IMR-90 (cell line): ENCODE measurements at regions not wholly inside any gene's neighbourhood (a gene's known extent, or its start where the extent isn't known, plus 50 kb on each side); places are given as distances from the start of the nearest gene placed in this dataset.

ENCODE experiments used
- ATAC-seq: fragments of 200-7000 bp; cut with Tn5 transposase; 2 replicates; pipeline ENCODE4 v1.9.1; 2020; ENCODE audit warnings: low read depth, mild to moderate bottlenecking, moderate library complexity
- BruUV-seq: library from RNA; stranded (reverse); fragments of 400-500 nt; replicated peaks from 2 replicates; lab custom pipeline; 2021; lab: Mats Ljungman, UMichigan
- CTCF ChIA-PET: fragments of 300-600 bp; formaldehyde crosslinking; extraction: SDS; loops from one replicate; lab custom pipeline; 2021; ENCODE audit warnings: antibody characterized with exemption; lab: Yijun Ruan, JAX
- POLR2A ChIA-PET: fragments of 300-600 bp; sonication (Branson Sonifier 250); formaldehyde crosslinking; loops from one replicate; lab custom pipeline; 2022; ENCODE audit warnings: antibody characterized with exemption; ENCODE audit not compliant: unreplicated experiment; lab: Charles Lee
- DNase-seq: peaks from one replicate; pipeline ENCODE4 v3.0.0; 2013
- H2AFZ ChIP-seq: replicated peaks from 2 replicates; pipeline ENCODE3; 2013; ENCODE audit warnings: low read length, mild to moderate bottlenecking; ENCODE audit not compliant: poor library complexity
- H2AK5ac ChIP-seq: 2 replicates; pipeline ENCODE4 v1.6.1; 2013; ENCODE audit warnings: low read depth, low read length, inconsistent platforms
- H2AK9ac ChIP-seq: replicated peaks from 2 replicates; pipeline ENCODE3; 2013; ENCODE audit warnings: mild to moderate bottlenecking, low read depth, low read length, moderate library complexity; ENCODE audit not compliant: poor library complexity
- H2BK120ac ChIP-seq: 2 replicates; pipeline ENCODE4 v1.6.1; 2013; ENCODE audit warnings: low read depth, low read length, inconsistent platforms
- H2BK15ac ChIP-seq: 3 replicates; pipeline ENCODE4 v1.6.1; 2013; ENCODE audit warnings: low read depth, low read length, inconsistent platforms
- H2BK20ac ChIP-seq: 2 replicates; pipeline ENCODE4 v1.6.1; 2013; ENCODE audit warnings: low read depth, mild to moderate bottlenecking, inconsistent platforms, low read length, moderate library complexity
- H2BK5ac ChIP-seq: 2 replicates; pipeline ENCODE4 v1.6.1; 2013; ENCODE audit warnings: mild to moderate bottlenecking, low read depth, low read length, inconsistent platforms; ENCODE audit not compliant: poor library complexity, severe bottlenecking
- H3K14ac ChIP-seq: replicated peaks from 2 replicates; pipeline ENCODE4 v1.6.1; 2013; ENCODE audit warnings: low read depth, low read length, inconsistent platforms
- H3K18ac ChIP-seq: 2 replicates; pipeline ENCODE4 v1.6.1; 2013; ENCODE audit warnings: low read depth, low read length, control low read depth
- H3K23ac ChIP-seq: 2 replicates; pipeline ENCODE4 v1.6.1; 2013; ENCODE audit warnings: low read depth, low read length, inconsistent platforms
- H3K27ac ChIP-seq: 2 replicates; pipeline ENCODE4 v1.5.1; 2013; ENCODE audit warnings: mild to moderate bottlenecking, control low read depth, low read length; ENCODE audit not compliant: insufficient read depth
- H3K27me3 ChIP-seq: 2 replicates; pipeline ENCODE4 v1.6.1; 2013; ENCODE audit warnings: low read length; ENCODE audit not compliant: control insufficient read depth, insufficient read depth
- H3K36me3 ChIP-seq: 2 replicates; pipeline ENCODE4 v1.6.1; 2013; ENCODE audit warnings: low read length, mixed read lengths; ENCODE audit not compliant: control insufficient read depth, insufficient read depth
- H3K4ac ChIP-seq: 2 replicates; pipeline ENCODE4 v1.6.1; 2013; ENCODE audit warnings: low read depth, low read length, inconsistent platforms
- H3K4me1 ChIP-seq: 2 replicates; pipeline ENCODE4 v1.6.1; 2013; ENCODE audit warnings: low read length, mixed read lengths; ENCODE audit not compliant: control insufficient read depth, insufficient read depth
- H3K4me2 ChIP-seq: 2 replicates; pipeline ENCODE4 v1.6.1; 2013; ENCODE audit warnings: low read depth, mild to moderate bottlenecking, control low read depth, low read length, moderate library complexity
- H3K4me3 ChIP-seq: 2 replicates; pipeline ENCODE4 v1.5.1; 2013; ENCODE audit warnings: low read depth, mild to moderate bottlenecking, control low read depth, low read length, moderate library complexity; ENCODE audit not compliant: insufficient read depth
- H3K56ac ChIP-seq: 2 replicates; pipeline ENCODE4 v1.6.1; 2013; ENCODE audit warnings: low read length, inconsistent platforms; ENCODE audit not compliant: insufficient read depth; ENCODE audit errors: extremely low read depth
- H3K79me1 ChIP-seq, 2 experiments: 2 replicates each; pipeline ENCODE4 v1.6.1; 2013; ENCODE audit warnings: low read length in 2 of 2, inconsistent platforms in 1 of 2, low read depth in 1 of 2
- H3K9ac ChIP-seq: 2 replicates; pipeline ENCODE4 v1.6.1; 2013; ENCODE audit warnings: low read depth, low read length, control low read depth
- H3K9me1 ChIP-seq: 2 replicates; pipeline ENCODE4 v1.6.1; 2013; ENCODE audit warnings: low read length, inconsistent platforms; ENCODE audit not compliant: insufficient read depth
- H3K9me3 ChIP-seq: 2 replicates; pipeline ENCODE4 v1.6.1; 2013; ENCODE audit warnings: low read length; ENCODE audit not compliant: control insufficient read depth, insufficient read depth
- H4K20me1 ChIP-seq: 2 replicates; pipeline ENCODE4 v1.6.1; 2013; ENCODE audit warnings: low read length, inconsistent platforms; ENCODE audit not compliant: insufficient read depth
- H4K5ac ChIP-seq: 2 replicates; pipeline ENCODE4 v1.6.1; 2013; ENCODE audit warnings: mild to moderate bottlenecking, low read depth, low read length, control low read depth
- H4K8ac ChIP-seq, 2 experiments: 2 replicates each; pipeline ENCODE4 v1.6.1; 2013; ENCODE audit warnings: low read depth in 2 of 2, low read length in 2 of 2, control low read depth in 1 of 2, inconsistent platforms in 1 of 2
- H4K91ac ChIP-seq: 2 replicates; pipeline ENCODE4 v1.6.1; 2013; ENCODE audit warnings: low read depth, low read length, inconsistent platforms; ENCODE audit not compliant: insufficient read depth
- BHLHE40 ChIP-seq: fragments of 150-350 bp; IDR thresholded peaks from 2 replicates; pipeline ENCODE4 v1.6.1; 2016; ENCODE audit warnings: mild to moderate bottlenecking, low read depth, low read length
- CEBPB ChIP-seq: IDR thresholded peaks from 2 replicates; pipeline ENCODE4 v1.6.1; 2012; ENCODE audit warnings: low read depth, low read length, improper control_type of control experiment
- CHD1 ChIP-seq: IDR thresholded peaks from 2 replicates; pipeline ENCODE4 v1.6.1; 2012; ENCODE audit warnings: low read depth, low read length, improper control_type of control experiment
- CTCF ChIP-seq: conservative IDR thresholded peaks from 2 replicates; pipeline ENCODE4 v1.5.1; 2012; ENCODE audit warnings: mild to moderate bottlenecking, low read depth, low read length, improper control_type of control experiment
- FOS ChIP-seq: fragments of 150-350 bp; IDR thresholded peaks from 2 replicates; pipeline ENCODE4 v1.6.1; 2016; ENCODE audit warnings: low read depth, low read length
- MAFK ChIP-seq: IDR thresholded peaks from 2 replicates; pipeline ENCODE4 v1.6.1; 2012; ENCODE audit warnings: low read depth, low read length, improper control_type of control experiment
- MAZ ChIP-seq: IDR thresholded peaks from 2 replicates; pipeline ENCODE4 v1.6.1; 2012; ENCODE audit warnings: low read depth, mild to moderate bottlenecking, low read length, improper control_type of control experiment, moderate library complexity, borderline replicate concordance
- MXI1 ChIP-seq: IDR thresholded peaks from 2 replicates; pipeline ENCODE4 v1.6.1; 2012; ENCODE audit warnings: low read depth, mild to moderate bottlenecking, low read length, moderate library complexity, borderline replicate concordance
- NFE2L2 ChIP-seq: fragments of 150-350 bp; IDR thresholded peaks from 2 replicates; pipeline ENCODE4 v1.6.1; 2016; ENCODE audit warnings: low read depth, mild to moderate bottlenecking, low read length
- POLR2A ChIP-seq: IDR thresholded peaks from 2 replicates; pipeline ENCODE4 v1.6.1; 2012; ENCODE audit warnings: mild to moderate bottlenecking, low read depth, low read length
- RAD21 ChIP-seq: IDR thresholded peaks from 2 replicates; pipeline ENCODE4 v1.6.1; 2012; ENCODE audit warnings: low read length, improper control_type of control experiment
- RCOR1 ChIP-seq: IDR thresholded peaks from 2 replicates; pipeline ENCODE4 v1.6.1; 2012; ENCODE audit warnings: mild to moderate bottlenecking, low read length, improper control_type of control experiment; ENCODE audit not compliant: insufficient replicate concordance
- RFX5 ChIP-seq: IDR thresholded peaks from 2 replicates; pipeline ENCODE4 v1.8.0; 2012; ENCODE audit warnings: low read depth, mild to moderate bottlenecking, low read length, moderate library complexity
- SMC3 ChIP-seq: fragments of 150-350 bp; IDR thresholded peaks from 2 replicates; pipeline ENCODE4 v1.6.1; 2016; ENCODE audit warnings: low read depth, mild to moderate bottlenecking, antibody characterized with exemption, low read length, moderate library complexity
- USF2 ChIP-seq: fragments of 150-350 bp; IDR thresholded peaks from 2 replicates; pipeline ENCODE4 v1.6.1; 2017; ENCODE audit warnings: mild to moderate bottlenecking, antibody characterized with exemption, low read length, low read depth
- WGBS, 2 experiments: methylation state at CpG; one replicate each; pipeline versions ENCODE4 v1.1.5 to v1.1.7; 2013; ENCODE audit warnings: missing lambda C conversion rate in 2 of 2; ENCODE audit not compliant: insufficient read length in 1 of 2; ENCODE audit errors: extremely low coverage in 2 of 2; 5-methylcytosine and 5-hydroxymethylcytosine counted together
- dilution Hi-C: fragments of 300-500 bp; cut with HindIII; formaldehyde crosslinking; loops from one replicate; pipeline ENCODE4 v1.14.3; 2018; ENCODE audit warnings: low sequenced_read_pairs; ENCODE audit not compliant: unreplicated experiment
- in situ Hi-C: fragments of 300-500 bp; cut with MboI; formaldehyde crosslinking; loops from 3 replicates; pipeline ENCODE4 v1.14.3; 2019; ENCODE audit warnings: low sequenced_read_pairs, inconsistent platforms, mixed read lengths
- intact Hi-C: fragments of 100-400 bp; cut with micrococcal nuclease; formaldehyde crosslinking; loops from 2 replicates; pipeline ENCODE4 v1.10.0; 2022

DNA sequence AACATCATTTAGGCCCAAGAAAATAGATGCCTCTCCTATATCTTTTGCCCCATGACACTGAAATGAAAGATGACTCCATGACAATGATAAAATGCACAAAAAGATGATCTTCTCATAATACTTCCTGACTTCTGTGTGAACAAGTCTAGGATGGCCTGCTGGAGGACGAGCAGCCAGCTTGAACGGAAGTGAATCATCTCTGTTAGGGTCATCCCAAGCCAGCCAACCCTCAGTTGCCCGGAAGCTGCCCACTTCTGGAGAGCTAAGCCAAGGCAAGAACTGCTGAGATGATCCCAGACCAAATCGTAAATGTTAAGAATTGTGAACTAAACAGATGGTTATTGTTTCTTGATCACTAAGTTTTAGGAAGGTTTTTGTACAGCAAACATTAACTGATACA lies 249.7 kb upstream of the HS3ST5 start:
- Histone ChIP-seq H2AK5ac (no peak overlapping the region), H3K4me1 (no peaks in the 10 kb centered on the region), H3K4me3 (no peak overlapping the region), H4K5ac (no peak overlapping the region), H3K9ac (no peak overlapping the region), H3K27me3 (no peaks in the 10 kb centered on the region), H3K18ac (no peak overlapping the region), H3K27ac (no peak overlapping the region), H3K23ac (no peak overlapping the region), H2AK9ac (no peak overlapping the region), H3K9me1 (no peaks in the 10 kb centered on the region), H3K14ac (no peak overlapping the region), H4K8ac (no peak overlapping the region), H4K20me1 (no peaks in the 10 kb centered on the region), H2BK15ac (no peak overlapping the region), H2AFZ (no peak overlapping the region), H3K36me3 (no peaks in the 10 kb centered on the region), H2BK120ac (no peak overlapping the region), H2BK20ac (no peak overlapping the region), H3K9me3 (0 out of 2 replicates have a peak, but pooled peaks cover 8% of the 10 kb centered on the region), H2BK5ac (no peak overlapping the region), H3K4me2 (no peak overlapping the region), H3K79me1 (no peaks in the 10 kb centered on the region), H4K91ac (no peak overlapping the region), H3K56ac (no peak overlapping the region), H3K4ac (no peak overlapping the region)
- no peak for ATAC-seq
- in situ Hi-C loops, result no loop called here
- TF ChIP-seq POLR2A (no peak), RCOR1 (no peak), NFE2L2 (no peak), MAZ (no peak), MAFK (no peak), CHD1 (no peak), BHLHE40 (no peak), RFX5 (no peak), MXI1 (no peak), CEBPB (no peak), SMC3 (no peak), CTCF (no peak), FOS (no peak), RAD21 (no peak), USF2 (no peak)
- ChIA-PET POLR2A (no interaction called here), CTCF (no interaction called here)
- DNase-seq, result no peak
- WGBS, 2 experiments, result 50% methylated on average over 2 of the region's 4 CpGs; no CpG with 5 or more reads in 1 of the 2 experiments
- dilution Hi-C loops, result no loop called here
- no TSS peak for BruUV-seq
- intact Hi-C loops, result no loop called here
